C4-2B (cell line): ENCODE measurements at regions not wholly inside any gene's neighbourhood (a gene's known extent, or its start where the extent isn't known, plus 50 kb on each side); places are given as distances from the start of the nearest gene placed in this dataset.

Experiments used
- CTCF ChIP-seq: fragments of 450-650 bp; conservative IDR thresholded peaks from 2 replicates; pipeline ENCODE4 v1.5.1; 2017; ENCODE audit warnings: mild to moderate bottlenecking
- ZFX ChIP-seq: fragments of 450-650 bp; IDR thresholded peaks from 2 replicates; pipeline ENCODE4 v1.6.1; 2017

DNA sequence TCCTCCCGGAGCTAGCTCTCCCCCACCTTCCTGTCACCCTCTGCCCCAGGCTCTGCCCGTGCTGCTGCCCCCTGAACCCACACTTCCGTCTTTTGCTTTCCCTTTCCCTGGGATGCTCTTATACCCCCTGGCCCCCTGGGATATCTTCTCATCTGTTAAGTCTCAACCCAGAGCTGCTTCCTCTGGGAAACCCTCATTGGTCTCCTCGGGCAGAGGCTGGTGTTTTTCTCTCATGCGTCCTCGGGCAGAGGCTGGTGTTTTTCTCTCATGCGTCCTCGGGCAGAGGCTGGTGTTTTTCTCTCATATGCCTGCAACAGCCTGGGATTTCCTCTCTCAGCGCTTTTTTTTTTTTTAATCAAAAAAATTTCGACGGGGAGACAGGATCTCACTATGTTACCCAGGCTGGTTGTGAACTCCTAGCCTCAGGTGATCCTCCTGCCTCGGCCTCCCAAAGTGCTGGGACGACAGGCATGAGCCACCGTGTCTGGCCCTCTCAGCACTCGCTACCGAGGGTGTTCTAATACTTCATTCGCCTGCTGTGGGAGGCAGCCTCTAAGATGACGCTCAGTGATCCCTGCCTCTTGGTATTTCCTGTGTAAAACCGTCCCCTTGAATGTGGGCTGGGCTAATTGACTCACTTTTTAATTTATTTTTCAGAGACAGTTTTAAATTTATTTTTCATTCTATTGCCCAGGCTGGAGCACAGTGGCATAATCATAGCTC, 62.7 kb upstream of the TFRC start:
- no peak for TF ChIP-seq CTCF
- TF ChIP-seq ZFX, result no peak
